AG09309 (cell line): ENCODE measurements at regions not wholly inside any gene's neighbourhood (a gene's known extent, or its start where the extent isn't known, plus 50 kb on each side); places are given as distances from the start of the nearest gene placed in this dataset.
A peak's percentile ranks its signal among the peaks of the same experiment; 100 is the strongest.

Experiments used
- DNase-seq: peaks from one replicate; pipeline ENCODE4 v3.0.0-alpha.2; 2010; ENCODE audit warnings: low read depth
- H3K4me3 ChIP-seq: 2 replicates; pipeline ENCODE4 v1.5.1; 2011; ENCODE audit warnings: mild to moderate bottlenecking, low read depth, low read length, moderate library complexity; ENCODE audit not compliant: control insufficient read depth
- TF ChIP-seq, protein P1 (sequence below): IDR thresholded peaks from 2 replicates; pipeline ENCODE4 v1.5.1; 2011; ENCODE audit warnings: mild to moderate bottlenecking, low read depth, low read length, inconsistent platforms; ENCODE audit not compliant: insufficient read depth, control insufficient read depth; ENCODE audit errors: missing control alignments

GRCh38 chr2:234344012-234344411, 152.9 kb downstream of the ARL4C start:
- TF ChIP-seq, protein P1, sequence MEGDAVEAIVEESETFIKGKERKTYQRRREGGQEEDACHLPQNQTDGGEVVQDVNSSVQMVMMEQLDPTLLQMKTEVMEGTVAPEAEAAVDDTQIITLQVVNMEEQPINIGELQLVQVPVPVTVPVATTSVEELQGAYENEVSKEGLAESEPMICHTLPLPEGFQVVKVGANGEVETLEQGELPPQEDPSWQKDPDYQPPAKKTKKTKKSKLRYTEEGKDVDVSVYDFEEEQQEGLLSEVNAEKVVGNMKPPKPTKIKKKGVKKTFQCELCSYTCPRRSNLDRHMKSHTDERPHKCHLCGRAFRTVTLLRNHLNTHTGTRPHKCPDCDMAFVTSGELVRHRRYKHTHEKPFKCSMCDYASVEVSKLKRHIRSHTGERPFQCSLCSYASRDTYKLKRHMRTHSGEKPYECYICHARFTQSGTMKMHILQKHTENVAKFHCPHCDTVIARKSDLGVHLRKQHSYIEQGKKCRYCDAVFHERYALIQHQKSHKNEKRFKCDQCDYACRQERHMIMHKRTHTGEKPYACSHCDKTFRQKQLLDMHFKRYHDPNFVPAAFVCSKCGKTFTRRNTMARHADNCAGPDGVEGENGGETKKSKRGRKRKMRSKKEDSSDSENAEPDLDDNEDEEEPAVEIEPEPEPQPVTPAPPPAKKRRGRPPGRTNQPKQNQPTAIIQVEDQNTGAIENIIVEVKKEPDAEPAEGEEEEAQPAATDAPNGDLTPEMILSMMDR, result no peak
- no peak overlapping the region for H3K4me3 ChIP-seq
- DNase-seq, result no peak

DNA sequence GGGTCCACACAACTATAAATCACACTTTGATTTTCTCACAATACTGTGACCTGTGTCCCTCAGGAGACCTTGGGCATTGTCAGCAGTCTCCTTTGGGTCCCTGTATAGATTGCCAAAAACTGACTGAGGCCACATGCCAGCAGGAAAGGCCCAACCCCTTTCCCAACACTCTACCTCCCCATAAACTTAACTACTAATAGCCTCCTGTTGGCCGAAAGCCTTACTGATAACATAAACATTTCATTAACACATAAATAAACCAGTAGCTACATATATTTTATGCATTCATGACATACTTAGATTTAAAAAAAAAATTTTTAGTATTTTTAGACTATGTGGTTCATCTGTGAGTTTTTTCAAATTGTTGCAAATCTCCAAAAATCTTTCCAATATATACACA, 153.5 kb downstream of the ARL4C start:
- TF ChIP-seq, protein P1, result no peak
- H3K4me3 ChIP-seq, result no peak overlapping the region
- DNase-seq, result no peak

DNA sequence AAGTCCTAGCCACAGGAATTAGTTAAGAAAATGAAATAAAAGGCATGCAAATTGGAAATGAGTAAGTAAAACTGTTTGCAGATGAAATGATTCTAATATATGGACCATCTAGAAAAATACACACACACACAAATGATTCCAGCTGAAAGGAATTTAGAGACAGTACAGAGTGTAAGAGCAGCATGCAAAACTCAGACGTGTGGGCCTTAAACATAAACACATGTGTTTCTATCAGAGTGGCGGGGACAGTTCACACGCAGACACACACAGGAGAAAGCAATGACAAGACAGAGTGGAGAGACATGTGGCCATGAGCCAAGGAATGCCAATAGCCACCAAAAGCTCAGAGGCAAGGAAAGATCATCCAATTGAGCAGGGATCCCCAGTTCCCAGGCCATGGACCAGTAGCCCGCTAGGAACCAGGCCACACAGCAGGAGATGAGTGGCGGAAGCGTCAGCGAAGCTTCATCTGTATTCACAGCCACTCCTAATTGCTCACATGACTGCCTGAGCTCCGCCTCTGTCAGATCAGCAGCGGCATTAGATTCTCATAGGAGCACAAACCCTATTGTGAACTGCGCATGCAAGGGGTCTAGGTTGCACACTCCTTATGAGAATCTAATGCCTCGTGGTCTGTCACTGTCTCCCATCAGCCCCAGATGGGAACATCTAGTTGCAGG, 155.4 kb downstream of the ARL4C start:
- DNase-seq, result no peak
- no peak overlapping the region for H3K4me3 ChIP-seq
- TF ChIP-seq, protein P1, result no peak

- DNase-seq, result no peak
- TF ChIP-seq, protein P1, result no peak
- no peak overlapping the region for H3K4me3 ChIP-seq
These were observed 157.4 kb downstream of the ARL4C start for GRCh38 chr2:234339501-234339900.

DNA sequence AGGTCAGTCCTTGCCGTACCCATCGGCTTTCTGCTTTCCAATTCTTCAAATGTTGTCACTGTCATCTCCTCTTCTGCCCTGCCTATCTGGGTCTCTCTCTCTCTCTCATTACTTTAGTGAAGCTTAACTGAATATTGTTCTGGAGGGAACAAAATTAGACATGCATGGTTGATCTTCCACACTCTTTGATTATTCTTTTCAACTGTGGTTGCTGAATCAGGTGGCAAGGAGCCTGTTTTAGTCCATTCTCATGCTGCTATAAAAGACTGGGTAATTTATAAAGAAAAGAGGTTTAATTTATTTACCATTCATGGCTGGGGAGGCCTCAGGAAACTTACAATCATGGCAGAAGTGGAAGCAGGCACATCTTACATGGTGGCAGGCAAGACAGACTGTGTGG, 157.9 kb downstream of the ARL4C start:
- no peak overlapping the region for H3K4me3 ChIP-seq
- no peak for DNase-seq
- TF ChIP-seq, protein P1, result no peak

GRCh38 chr2:234335661-234336228, 161.1 kb downstream of the ARL4C start:
- TF ChIP-seq, protein P1, result no peak
- no peak overlapping the region for H3K4me3 ChIP-seq
- DNase-seq, result peak; percentile 24
